ENCODE measurements at regions not wholly inside any gene's neighbourhood (a gene's known extent, or its start where the extent isn't known, plus 50 kb on each side); places are given as distances from the start of the nearest gene placed in this dataset.

DNA sequence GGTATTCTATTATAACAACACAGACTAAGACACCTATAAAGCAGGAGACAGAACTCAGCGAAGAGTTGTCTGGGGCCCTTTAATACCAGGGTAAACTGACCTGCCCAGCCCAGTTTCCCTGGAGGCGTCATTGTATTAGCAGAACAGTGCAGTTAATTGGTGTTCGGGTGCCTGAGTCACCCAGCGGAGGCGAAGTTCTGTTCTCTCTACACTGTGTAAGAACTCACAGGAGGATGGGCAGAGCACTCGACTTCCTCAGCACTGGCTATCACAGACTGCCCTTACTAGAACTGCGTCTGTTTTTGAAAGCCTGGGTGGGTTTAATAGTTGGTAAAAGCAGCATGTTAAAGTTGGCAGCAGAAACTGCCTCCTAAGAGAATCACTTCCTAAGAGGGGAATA is 106.5 kb upstream of the ATP8B1 start:
- Histone ChIP-seq H2BK12ac (ENCODE audit: insufficient read length, low read depth, low read length) (no peak overlapping the region), H4K20me1 (ENCODE audit: control insufficient read depth, insufficient read depth, insufficient read length) (no peaks in the 10 kb centered on the region), H2BK5ac (ENCODE audit: insufficient read length, low read length) (no peak overlapping the region), H3K4ac (ENCODE audit: low read depth, low read length) (no peak overlapping the region), H2AK5ac (ENCODE audit: insufficient read length, low read length) (no peak overlapping the region), H3K9ac (ENCODE audit: extremely low read depth, insufficient read length, low read length) (no peak overlapping the region), H4K91ac (ENCODE audit: insufficient read length, low read depth, low read length) (no peak overlapping the region), H3K79me2 (ENCODE audit: insufficient read depth, low read length) (no peaks in the 10 kb centered on the region), H2BK15ac (ENCODE audit: low read depth, low read length) (no peak overlapping the region), H4K8ac (replicated peaks; ENCODE audit: insufficient read length, low read depth, low read length) (no peak overlapping the region), H3K23me2 (ENCODE audit: insufficient read length, low read depth, low read length, poor library complexity, severe bottlenecking) (no peaks in the 10 kb centered on the region), H3K79me1 (ENCODE audit: insufficient read depth, low read depth, low read length, poor library complexity, severe bottlenecking) (no peaks in the 10 kb centered on the region), H3K4me1 (ENCODE audit: insufficient read depth, low read length) (no peaks in the 10 kb centered on the region; the same call in 1 of the 2 replicates), H2BK20ac (ENCODE audit: low read depth, low read length, poor library complexity, severe bottlenecking) (no peak overlapping the region), H4K5ac (ENCODE audit: insufficient read length, low read depth, low read length) (no peak overlapping the region), H2AFZ (ENCODE audit: low read length) (no peak overlapping the region), H3K27ac (ENCODE audit: insufficient read length, low read depth, low read length) (no peak overlapping the region), H3K18ac (ENCODE audit: insufficient read length, low read depth, low read length) (no peak overlapping the region), H3K27me3 (ENCODE audit: insufficient read depth, low read length) (no peaks in the 10 kb centered on the region), H3K4me2 (ENCODE audit: insufficient read depth, insufficient read length, low read length) (no peak overlapping the region), H3K23ac (ENCODE audit: insufficient read length, low read depth, low read length) (no peak overlapping the region), H2BK120ac (ENCODE audit: low read depth, low read length, poor library complexity, severe bottlenecking) (no peak overlapping the region), H3K9me3 (ENCODE audit: control insufficient read depth, low read depth, low read length) (no peaks in the 10 kb centered on the region), H3T11ph (ENCODE audit: low read length) (no peak overlapping the region), H3K56ac (ENCODE audit: insufficient read length, low read depth, low read length) (no peak overlapping the region), H3K14ac (ENCODE audit: insufficient read depth, low read length) (no peak overlapping the region)
- Mint-ChIP-seq H3K9me3 (no peaks in the 10 kb centered on the region), H3K27me3 (ENCODE audit: low read depth) (no peaks in the 10 kb centered on the region; the same call in 1 of the 2 replicates), H3K36me3 (ENCODE audit: insufficient read depth in 1 of 3, low read depth in 3 of 3) (no peaks in the 10 kb centered on the region; a peak in 1 of 7 replicates), H3K27ac (no peak overlapping the region), H3K4me1 (peaks cover 15% of the 10 kb centered on the region in 2 experiments), H3K4me3 (no peak overlapping the region; a peak in 1 of 5 replicates)
- DNase-seq: no peak
- WGBS (ENCODE audit: extremely low coverage, insufficient read length, low lambda C conversion rate): no CpG with 5 or more reads among the region's 7 CpGs
- TF ChIP-seq, protein P1, sequence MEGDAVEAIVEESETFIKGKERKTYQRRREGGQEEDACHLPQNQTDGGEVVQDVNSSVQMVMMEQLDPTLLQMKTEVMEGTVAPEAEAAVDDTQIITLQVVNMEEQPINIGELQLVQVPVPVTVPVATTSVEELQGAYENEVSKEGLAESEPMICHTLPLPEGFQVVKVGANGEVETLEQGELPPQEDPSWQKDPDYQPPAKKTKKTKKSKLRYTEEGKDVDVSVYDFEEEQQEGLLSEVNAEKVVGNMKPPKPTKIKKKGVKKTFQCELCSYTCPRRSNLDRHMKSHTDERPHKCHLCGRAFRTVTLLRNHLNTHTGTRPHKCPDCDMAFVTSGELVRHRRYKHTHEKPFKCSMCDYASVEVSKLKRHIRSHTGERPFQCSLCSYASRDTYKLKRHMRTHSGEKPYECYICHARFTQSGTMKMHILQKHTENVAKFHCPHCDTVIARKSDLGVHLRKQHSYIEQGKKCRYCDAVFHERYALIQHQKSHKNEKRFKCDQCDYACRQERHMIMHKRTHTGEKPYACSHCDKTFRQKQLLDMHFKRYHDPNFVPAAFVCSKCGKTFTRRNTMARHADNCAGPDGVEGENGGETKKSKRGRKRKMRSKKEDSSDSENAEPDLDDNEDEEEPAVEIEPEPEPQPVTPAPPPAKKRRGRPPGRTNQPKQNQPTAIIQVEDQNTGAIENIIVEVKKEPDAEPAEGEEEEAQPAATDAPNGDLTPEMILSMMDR (conservative IDR thresholded peaks at IDR 0.05): no peak

Data from H9 (cell line).